Kidney capillary endothelial cell (primary cell): ENCODE measurements at regions not wholly inside any gene's neighbourhood (a gene's known extent, or its start where the extent isn't known, plus 50 kb on each side); places are given as distances from the start of the nearest gene placed in this dataset.

ENCODE experiments used
- DNase-seq: peaks from one replicate; pipeline ENCODE4 v3.0.0-alpha.2; 2018; ENCODE audit warnings: low spot score

DNA sequence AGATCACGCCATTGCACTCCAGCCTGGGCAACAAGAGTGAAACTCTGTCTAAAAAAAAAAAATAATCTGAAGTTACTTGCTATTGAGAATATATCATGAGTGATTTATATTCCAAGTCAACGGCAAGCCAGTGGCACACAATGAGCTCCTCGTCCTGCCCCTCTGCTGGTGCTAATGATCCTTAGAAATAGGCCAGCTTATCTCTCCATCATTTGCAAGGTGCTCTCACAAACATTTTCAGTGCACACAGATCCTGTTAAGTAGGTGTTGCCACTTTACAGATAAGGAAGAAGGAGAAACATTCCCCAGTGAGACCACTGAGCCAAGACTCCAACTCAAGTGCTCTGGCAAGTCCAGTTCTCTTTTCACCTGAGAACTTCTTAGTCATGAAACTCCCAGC is 91.3 kb upstream of the GPR45 start:
- DNase-seq, result no peak

DNA sequence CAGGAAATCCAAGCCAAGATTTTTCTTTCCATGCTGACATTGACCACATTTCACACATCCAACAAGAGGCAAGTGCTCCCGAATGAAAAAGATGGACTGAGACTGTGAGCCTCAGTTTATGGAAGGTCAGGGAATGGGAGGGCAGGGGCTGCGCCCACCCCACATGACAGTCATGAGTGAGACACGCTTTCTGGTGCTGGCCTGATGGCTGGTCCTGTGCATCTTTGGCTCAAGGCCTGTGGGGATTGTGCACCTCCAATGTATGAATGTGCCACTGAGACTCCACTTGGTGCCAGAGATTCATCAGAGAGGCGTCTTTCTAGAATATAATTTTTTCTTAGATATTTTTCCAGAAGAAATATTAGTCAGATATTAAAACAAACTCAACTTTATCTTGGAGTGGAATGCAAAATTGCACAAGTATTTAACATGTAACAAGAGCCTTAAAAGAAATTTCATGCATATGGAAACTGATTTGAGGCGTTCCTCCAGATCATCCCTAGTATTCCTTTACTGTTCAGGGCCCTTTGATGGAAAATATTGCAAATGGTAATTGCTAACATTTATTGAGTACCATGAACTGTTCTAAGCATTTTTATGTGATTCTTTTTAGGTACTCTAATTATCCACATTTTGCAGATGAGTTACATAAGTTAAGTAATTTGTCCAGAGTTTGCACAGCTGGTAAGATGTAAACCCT is 87.3 kb upstream of the GPR45 start:
- no peak for DNase-seq

DNA sequence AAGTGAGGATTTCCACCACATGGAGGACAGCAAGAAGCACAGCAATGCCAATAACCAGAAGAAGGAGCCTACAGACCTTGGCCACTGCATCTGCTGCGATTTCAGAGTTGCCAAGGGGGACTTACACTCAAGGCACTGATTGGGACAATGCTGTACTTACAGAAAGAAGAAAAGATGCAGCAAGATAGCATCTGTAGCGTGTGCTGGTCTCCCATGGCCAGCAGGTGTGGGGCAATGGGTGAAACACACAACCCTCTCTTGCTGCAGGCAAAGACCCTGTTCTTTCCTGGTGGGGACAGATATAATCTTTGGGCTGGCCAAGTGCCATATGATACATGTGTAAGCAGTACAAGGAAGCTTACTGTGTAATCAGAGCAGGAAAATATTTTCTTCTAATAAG is 85.4 kb upstream of the GPR45 start:
- no peak for DNase-seq

GRCh38 chr2:105158002-105158401 is 83.5 kb upstream of the GPR45 start:
- DNase-seq, result no peak

GRCh38 chr2:105166688-105167087 is 74.9 kb upstream of the GPR45 start:
- no peak for DNase-seq

- DNase-seq, result no peak
Measured at GRCh38 chr2:105168543-105168942, 73.0 kb upstream of the GPR45 start.

DNA sequence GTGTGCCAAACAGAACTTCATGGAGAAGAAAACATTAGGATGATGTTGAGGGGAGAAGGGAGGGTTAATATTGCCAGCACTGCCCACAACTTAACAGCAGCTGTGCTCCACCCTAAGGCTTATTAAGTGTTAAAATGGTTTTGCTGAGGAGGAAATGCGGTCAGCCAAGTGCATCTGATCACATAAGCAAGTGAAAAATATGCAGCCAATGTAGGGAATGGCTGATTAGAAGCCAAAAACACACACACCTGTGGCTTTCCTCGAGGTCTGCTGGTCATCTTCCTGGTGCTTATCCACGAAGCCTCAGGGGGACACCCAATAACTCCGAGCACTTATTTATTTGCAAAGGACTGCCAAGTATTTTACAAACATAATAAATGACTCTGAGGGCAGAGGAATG is 66.3 kb upstream of the GPR45 start:
- DNase-seq, result no peak

DNA sequence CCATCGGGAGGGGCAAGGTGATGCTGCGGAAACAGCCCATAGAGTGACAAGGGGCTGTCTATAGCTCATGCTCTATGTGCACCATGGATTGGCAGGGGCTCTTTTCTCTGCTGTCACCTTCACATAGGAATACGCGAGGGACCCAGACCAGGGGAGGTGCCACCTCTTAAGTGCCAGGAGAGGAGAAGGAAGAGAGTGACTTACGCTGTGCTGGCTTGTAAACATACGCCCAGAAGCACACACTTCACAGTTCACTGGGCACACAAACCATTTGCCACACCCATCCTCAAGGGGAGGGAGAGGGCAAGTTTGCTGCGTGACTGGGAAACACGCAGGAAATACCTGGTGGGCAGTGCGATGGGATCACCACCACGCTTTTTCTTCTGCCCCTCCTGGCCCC is 65.1 kb upstream of the GPR45 start:
- no peak for DNase-seq

DNA sequence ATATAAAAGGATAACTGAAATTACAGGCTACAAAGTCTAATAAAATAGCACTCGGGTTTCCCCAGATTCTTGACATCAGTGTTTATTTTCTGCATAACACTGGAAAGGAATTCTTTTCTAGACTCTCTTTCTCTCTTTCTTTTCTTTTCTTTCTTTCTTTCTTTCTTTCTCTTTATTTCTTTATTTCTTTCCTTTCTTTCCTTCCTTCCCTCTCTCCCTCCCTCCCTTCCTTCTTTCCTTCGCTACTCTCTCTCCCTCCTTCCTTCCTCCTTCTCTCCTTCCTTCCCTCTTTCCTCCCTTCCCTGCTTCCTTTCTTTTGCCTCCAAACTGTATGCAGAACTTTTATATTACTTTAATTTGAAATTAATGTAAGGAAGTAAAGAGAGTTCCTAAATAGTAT is 64.5 kb upstream of the GPR45 start:
- DNase-seq, result no peak

GRCh38 chr2:105177536-105178254 is 63.8 kb upstream of the GPR45 start:
- no peak for DNase-seq

DNA sequence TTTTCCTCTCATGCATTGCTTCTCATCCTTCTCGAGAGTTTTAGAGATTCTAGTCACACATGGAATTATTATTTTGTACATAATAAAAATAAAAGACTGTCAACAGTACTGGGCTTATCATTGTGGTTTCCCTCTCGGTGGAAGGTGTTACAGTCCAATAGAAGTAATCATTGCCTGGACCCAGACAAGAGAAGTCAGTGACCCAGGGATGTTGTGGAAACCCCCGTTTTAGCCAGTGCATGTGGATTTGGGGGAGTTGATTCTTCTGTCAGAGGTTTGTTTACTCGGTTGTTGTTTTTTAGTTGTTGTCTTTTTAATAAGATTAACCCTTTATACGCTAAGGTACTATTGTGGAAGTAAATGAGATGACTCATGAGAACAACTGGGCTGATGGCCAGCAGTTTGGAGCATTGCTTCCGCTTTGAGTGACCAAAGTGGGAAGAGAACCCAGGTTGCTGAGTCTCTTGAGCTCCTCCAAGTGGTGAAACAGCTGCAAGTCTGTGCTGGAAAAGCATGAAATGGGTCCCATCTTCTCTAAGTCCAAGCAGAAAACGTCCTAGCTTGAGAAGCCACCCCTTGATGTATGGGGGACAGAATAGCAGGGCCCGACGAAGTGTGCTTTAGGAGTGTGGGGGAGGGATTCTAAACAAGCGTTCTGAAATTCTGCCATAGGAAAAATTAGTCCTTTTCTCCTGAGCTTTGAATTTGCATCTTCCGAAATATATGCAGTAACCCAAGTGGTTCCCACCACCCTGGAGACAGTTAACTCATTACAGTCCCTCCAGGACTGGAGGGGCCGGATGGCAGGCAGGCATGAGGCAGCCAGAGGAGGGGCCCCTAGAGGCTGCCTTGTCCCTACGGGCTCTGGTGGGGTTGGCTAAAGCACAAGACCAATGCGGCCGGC is 61.8 kb upstream of the GPR45 start:
- DNase-seq, result peak; percentile 84

DNA sequence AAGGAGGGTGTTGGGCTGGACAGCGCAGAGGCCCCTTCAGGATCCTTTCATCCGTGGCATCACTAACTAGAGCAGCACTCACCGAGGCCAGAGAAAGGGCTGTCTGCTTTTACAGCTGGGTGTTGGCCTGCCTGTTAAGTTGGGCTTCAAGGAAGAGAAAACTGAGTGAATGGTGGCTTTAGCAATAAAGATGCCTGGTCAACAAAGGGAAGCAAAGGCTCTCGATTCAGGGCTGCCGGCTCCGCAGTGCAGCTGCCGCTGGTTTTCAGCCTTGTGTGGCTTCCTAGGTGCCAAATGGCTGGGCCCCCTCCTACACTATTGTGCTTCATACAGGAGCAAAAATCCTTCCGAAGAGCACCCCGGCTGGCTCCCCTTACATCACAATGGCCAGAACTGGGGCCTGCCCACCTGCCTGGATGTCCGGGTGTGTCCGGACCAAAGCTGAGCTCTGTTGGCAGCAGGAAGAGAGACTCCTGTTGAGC is 61.0 kb upstream of the GPR45 start:
- DNase-seq, result no peak

DNA sequence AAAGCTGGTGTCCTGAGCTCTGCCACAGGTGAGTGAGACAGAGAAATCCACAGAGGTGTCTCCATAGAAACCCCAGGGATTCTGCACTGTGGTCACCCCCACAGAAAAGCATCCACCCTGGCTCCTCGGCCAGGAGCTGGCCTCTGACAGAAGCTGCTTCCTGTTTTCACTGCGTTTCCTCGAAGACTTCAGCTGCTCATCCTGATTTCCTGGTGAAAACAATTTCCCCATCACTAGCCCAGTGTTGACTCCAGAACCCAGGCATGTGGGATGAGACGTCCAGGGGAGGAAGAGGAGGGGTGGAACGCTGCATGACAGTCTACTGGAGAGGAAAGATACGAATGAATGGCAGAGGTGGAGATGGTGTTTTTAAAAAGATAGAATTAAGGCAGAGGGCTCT is 60.3 kb upstream of the GPR45 start:
- no peak for DNase-seq

DNA sequence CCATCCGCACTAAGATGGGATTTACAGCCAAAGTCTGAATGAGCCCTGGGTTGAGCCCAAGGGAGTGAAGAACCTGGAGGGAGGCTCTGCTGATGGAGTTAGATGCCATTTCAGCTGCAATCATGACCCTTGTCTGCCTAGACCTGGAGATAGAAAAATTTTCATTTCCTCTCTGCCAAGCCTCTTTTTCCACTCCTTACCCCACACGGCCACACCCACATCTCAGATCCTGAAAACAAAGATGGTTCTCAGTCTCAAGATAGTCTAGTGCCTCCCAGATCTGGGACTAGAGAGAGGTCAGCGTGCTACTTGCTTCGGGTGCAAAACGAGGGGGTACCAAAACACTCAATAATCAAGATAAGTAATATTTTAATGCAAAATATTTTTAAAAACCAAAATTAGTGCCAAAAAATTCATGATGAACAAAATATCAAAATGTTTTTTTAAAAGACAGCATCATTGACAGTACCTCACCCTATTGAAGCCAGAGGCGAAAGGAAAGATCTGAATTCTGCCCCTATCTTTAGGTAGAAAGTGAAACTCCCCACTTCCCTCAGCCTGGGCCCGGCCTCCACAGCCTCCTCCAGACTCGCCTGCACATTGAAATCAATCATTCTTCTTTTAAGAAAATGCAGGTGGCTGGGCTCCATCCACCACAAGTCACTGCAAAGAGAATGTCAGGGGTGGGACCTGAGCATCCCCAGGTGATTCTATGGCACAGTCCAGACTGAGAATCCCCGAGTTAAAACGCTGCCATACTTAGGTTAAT is 57.8 kb upstream of the GPR45 start:
- no peak for DNase-seq

GRCh38 chr2:105184420-105184819 is 57.1 kb upstream of the GPR45 start:
- no peak for DNase-seq

DNA sequence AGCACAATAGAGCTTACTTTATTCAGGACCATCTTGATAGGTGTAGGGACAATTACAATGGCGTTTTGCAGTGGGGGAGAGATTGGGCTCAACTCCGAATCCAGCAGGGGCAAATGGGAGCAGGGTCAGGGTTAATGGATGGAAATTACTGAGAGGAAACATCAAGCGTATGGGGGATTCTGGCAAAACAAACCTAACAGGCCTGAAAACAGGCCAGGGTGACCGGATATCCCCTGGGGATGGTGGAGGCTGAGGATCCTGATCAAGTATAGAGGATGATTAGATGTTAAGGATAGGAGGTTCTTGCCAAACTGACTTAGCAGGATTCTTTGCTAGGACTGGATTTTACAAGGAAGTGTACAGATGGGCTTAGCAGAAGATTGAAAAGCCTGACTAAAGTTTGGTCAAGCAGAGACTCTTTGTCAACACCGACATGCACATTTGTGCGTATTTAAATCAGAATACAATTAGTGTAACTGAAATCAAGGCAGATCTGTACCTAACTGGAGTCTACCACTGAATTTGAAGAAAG is 54.5 kb upstream of the GPR45 start:
- DNase-seq, result no peak

GRCh38 chr2:105187531-105187930 is 54.0 kb upstream of the GPR45 start:
- no peak for DNase-seq

DNA sequence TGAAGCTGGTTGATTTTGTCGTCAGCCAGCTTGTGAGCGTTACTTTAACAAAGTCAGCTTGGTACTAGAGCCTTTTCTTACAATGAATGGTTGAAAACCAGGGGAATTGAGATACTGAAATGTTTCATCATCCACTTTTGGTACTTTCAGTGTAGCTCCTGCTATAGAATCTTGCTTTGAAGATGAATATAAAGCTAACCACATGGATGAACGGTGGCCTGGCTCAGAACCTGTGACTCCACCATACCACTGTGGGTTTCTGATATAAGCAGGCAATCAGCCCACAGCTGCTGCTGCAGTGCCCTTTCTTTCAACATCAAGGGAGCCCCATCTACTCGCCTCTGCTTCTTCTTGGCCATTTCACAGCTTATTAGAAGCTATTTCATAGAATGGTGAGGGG is 53.2 kb upstream of the GPR45 start:
- no peak for DNase-seq
